ENCODE measurements at regions not wholly inside any gene's neighbourhood (a gene's known extent, or its start where the extent isn't known, plus 50 kb on each side); places are given as distances from the start of the nearest gene placed in this dataset.
"Not testable (repeated sequence)": the region's sequence is repeated elsewhere in the genome, so short reads cannot be mapped to it uniquely, and the experiment has no call there.

DNA sequence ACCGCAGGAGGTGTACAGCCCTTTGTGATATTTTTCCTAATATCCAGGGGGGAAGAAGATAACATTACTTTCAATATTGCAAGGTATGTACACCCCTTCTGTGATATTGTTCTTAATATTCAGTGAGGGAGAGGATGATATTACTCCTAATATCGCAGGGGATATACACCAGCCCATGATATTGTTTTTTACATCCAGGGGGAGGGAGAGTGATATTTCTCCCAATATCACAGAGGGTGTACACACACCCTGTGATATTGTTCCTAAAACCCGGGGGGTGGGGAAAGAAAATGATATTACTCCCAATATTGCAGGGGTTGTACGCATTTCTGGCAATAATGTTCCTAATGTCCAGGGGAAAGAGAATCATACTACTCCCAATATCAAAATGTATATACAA lies 58.0 kb upstream of the SLC25A48 start:
- no peak for DNase-seq

DNA sequence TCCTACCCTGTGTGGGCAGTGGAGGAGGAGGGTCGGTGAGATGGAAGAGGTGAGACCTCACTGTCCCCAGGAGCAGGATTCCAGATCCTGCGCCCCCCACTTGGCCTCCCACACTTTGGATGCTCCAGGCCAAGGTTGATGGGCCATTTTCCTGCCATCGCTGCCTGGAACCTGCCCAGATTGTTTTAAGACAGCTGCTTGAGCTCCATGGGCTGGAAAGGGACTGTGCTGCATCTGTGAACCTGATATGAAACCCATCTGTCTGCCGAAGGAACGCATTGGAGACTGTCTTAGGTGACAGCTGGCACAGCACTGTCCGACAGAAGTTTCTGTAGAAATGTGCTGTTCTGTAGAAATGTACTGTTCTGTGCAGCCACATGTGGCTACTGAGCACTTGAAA lies 72.7 kb upstream of the SLC25A48 start:
- no peak for DNase-seq

DNA sequence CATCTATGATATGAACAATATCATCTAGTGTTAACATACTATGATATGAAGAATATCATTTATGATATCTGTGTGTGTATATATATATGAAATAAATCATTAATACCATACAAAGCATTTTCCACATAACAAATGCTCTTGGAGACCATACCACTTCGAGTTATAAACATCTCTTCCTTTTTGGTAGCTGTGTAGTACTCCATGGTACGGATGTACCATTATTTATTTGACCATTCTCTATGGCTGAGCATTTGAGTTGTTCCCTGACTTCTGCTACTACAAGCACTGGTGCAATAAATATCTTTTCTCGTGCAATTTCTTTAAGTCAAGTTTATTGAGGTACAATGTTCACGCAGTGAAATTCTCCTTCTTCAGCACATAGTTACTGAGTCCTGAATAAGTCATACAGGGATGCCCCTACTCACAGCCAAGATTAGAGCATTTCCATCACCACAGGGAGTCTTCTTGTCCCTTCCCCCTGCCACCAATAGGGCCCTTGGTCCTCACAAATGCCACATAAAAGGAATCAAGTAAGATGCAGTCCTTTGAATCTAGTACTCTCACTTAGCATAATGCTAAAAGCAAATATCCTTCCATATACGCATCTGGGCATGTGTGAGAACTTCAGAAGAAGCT lies 75.2 kb upstream of the SLC25A48 start:
- DNase-seq: no peak

GRCh38 chr5:135753990-135754389 lies 80.5 kb upstream of the SLC25A48 start:
- no peak for DNase-seq

- no peak for DNase-seq
Measured at GRCh38 chr5:135750506-135750905, 84.0 kb upstream of the SLC25A48 start.

DNA sequence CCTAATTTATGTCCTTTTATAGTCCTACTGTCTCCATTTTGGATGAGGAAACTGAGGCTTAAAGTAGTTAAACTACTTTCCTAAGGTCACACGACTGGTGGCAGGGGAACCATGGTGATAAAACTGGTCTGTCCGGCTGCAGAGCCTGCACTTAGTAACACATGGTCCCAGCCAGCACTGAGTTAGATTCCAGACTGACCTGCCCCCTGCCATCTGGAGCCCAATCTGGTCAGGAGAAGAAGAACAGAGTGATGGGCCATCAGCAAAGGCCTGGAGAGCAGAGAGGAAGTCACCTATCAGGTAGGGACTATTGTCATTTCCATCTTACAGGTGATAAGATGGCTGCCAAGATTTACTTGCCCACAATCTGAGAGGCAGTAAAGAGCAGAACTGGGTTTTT lies 86.6 kb upstream of the SLC25A48 start:
- no peak for DNase-seq

- no peak for DNase-seq
Measured at GRCh38 chr5:135745897-135746500, 88.5 kb upstream of the SLC25A48 start.

DNA sequence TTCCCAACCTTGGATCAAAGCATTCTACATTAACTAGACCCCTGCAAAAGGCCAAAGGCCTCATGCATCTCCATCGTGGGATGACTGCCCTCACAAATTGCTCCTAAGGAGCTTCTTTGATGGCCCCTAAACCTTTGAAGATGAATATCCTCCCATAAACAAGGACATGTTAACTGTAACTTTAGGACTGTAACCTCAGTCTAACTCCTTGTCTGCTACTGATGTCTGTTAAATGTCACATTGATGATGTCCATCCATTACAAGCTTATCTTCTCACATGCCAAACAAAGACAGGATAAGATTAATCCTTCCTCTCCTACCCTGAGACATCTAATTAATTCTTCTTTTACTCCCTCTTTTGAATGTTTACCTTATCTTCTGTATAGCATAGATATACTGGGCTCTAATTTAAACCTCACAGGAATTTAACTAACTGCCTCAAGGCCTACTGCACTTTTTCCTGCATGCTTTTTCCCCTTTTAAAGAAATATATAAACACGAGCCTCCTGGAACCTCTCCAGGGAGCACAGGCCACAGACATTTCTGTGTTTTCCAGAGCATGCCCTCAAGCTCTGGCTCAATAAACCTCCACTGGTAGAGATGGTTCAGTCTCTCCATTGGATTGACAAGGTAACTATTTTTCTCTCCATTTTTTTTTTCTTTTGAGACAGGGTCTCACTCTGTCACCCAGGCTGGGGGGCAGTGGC lies 90.6 kb upstream of the SLC25A48 start:
- DNase-seq: no peak

GRCh38 chr5:135743181-135743580 lies 91.3 kb upstream of the SLC25A48 start:
- no peak for DNase-seq

GRCh38 chr5:135742240-135742639 lies 92.2 kb upstream of the SLC25A48 start:
- not testable (repeated sequence) for DNase-seq

GRCh38 chr5:135741040-135741439 lies 93.4 kb upstream of the SLC25A48 start:
- no peak for DNase-seq

DNA sequence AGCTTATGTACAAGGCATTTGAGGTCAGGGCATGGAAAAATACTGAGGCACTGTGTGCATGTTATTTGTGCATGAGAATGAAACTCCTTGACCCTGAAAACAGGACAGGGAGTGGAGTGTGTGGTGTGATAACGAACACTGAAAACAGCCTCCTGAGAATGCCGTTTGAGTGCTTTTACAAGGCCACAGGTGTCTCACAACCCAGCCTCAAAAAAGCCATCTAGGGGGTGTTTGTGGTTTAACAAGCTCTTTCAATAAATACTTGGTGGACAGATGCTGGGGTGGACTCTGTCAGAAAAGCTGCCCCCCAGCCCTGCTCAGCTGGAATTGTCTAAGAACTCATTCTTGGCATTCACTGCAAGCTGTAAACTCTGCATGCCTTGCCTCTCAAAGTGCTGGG lies 94.0 kb upstream of the SLC25A48 start:
- no peak for DNase-seq

DNA sequence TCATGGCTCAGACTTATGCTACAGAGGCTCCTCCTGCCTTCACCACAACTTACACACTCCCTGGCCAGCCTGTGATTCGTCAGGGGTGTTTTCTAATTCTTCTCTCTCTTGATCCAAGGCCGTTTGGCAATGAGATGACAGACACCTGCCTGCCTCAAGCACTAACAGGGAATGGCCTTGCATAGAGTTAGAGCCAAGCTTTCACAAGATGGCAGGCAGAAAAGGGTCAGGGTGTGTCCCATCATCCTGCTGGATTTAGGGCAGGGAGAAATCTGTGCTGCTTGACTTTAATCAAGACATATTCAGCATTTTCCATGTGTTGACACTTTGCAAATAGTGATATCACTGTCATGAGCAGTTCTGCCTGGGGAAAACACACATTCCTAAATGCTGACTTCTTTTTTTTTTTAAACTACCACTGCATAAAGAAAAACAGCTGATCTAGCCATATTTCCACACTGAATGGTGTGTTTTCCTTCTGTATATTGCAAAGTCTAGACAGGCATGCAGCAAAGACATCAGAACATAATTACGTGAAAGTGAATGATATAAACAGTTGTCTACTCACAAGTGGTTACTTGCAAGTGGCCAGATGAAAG lies 95.0 kb upstream of the SLC25A48 start:
- no peak for DNase-seq

GRCh38 chr5:135738564-135738875 lies 95.9 kb upstream of the SLC25A48 start:
- DNase-seq: no peak

GRCh38 chr5:135737701-135738563 lies 96.5 kb upstream of the SLC25A48 start:
- no peak for DNase-seq

DNA sequence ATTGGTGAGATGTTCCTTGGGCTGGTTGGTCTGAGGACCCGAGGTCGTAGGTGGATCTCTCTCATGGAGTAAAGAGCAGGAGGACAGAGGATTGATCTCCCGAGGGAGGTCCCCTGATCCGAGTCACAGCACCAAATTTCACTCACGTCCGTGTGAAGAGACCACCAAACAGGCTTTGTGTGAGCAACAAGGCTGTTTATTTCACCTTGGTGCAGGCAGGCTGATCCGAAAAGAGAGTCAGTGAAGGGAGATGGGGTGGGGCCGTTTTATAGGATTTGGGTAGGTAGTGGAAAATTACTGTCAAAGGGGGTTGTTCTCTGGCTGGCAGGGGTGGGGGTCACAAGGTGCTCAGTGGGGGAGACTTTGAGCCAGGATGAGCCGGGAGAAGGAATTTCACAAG lies 97.5 kb upstream of the SLC25A48 start:
- not testable (repeated sequence) for DNase-seq

- DNase-seq: no peak
Measured at GRCh38 chr5:135735831-135736230, 98.6 kb upstream of the SLC25A48 start.

DNA sequence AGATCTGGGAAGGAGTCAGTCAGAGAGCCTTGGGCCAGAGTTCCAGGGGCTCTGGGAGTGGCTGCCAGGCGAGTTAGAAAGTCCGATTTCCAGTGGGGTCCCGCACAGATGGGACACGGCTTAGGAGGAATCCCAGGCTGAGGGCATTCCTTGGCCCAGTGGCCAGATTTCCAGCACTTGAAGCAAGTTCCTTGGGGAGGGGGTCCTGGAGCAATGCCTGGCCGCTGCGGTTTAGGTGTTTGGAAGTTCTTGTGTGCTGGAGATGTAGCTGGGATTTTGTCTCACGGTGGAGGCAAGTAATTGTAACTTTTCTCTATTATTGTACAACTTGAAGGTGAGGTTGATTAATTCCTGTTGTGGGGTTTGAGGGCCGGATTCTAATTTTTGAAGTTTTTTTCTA lies 99.5 kb upstream of the SLC25A48 start:
- not testable (repeated sequence) for DNase-seq

DNA sequence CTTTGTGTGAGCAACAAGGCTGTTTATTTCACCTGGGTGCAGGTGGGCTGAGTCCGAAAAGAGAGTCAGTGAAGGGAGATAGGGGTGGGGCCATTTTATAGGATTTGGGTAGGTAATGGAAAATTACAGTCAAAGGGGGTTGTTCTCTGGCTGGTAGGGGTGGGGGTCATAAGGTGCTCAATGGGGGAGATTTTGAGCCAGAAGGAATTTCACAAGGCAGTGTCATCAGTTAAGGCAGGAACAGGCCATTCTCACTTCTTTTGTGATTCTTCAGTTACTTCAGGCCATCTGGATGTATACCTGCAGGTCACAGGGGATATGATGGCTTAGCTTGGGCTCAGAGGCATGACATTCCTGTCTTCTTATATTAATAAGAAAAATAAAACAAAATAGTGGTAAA lies 103.4 kb upstream of the SLC25A48 start:
- not testable (repeated sequence) for DNase-seq

DNA sequence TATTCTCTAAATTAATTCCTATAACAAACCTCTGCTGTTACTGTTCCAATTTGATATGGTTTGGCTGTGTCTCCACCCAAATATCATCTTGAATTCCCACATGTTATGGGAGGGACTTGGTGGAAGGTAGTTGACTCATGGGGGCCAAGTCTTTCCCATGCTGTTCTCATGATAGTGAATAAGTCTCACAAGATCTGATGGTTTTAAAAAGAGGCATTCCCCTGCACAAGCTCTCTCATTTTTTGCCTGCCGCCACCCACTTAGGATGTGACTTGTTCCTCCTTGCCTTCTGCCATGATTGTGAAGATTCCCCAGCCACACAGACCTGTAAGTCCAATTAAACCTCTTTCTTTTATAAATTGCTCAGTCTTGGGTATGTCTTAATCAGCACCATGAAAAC lies 104.3 kb upstream of the SLC25A48 start:
- not testable (repeated sequence) for DNase-seq

DNA sequence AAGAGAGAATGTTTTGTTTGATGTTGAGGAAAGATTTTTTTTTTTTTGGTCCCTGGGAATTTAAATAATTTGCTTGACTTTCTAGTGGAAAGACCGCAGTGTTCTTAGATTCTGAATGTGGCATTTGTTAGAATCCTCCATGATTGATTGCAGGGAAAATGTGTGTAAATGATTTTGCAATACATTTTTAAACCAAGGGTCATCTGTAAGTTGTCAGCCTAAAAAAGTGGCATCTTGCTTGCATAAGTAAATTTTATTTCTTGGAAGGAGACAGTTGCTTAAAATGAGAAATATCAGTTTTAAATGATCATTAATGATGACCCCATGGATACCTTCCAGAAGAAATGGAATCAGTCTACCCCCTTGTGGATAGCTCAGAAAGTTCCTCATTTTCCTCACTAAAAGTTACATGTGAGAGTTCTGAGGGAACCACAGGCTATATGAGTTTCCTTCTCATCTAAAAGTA lies 105.1 kb upstream of the SLC25A48 start:
- no peak for DNase-seq

GRCh38 chr5:135724617-135725016 lies 109.8 kb upstream of the SLC25A48 start:
- DNase-seq: no peak

DNA sequence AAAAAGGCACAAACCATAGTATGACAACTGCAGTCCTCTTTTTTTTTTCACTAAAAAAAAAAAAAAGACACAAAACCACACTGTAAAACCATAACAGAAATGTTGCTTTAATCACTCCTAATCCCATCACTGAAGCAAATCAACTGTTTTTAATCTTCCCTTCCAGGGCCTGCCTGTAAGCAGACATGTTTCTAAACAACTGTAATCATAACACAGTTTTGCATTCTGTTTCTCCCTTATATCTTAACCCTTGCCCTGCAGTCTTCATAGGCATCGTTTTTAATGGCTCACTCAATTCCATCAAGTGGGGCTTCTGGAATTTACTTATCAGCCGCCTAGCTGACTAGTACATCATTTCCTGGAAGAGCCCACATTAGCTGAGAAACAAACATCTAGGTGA lies 111.0 kb upstream of the SLC25A48 start:
- no peak for DNase-seq
